Astrocyte of the spinal cord (primary cell): ENCODE measurements at regions not wholly inside any gene's neighbourhood (a gene's known extent, or its start where the extent isn't known, plus 50 kb on each side); places are given as distances from the start of the nearest gene placed in this dataset.

Experiments used
- DNase-seq: peaks from one replicate; pipeline ENCODE4 v3.0.0; 2011; ENCODE audit warnings: low read depth, low spot score
- H3K4me3 ChIP-seq: 2 replicates; pipeline ENCODE4 v1.5.1; 2011; ENCODE audit warnings: low read depth, mild to moderate bottlenecking, low read length, moderate library complexity
- in situ Hi-C: cut with HindIII; loops from 2 replicates; pipeline ENCODE4 v1.10.0; 2017; ENCODE audit warnings: low sequenced_read_pairs
- TF ChIP-seq, protein P1 (sequence below): IDR thresholded peaks from 2 replicates; pipeline ENCODE4 v1.5.1; 2012; ENCODE audit warnings: low read depth, mild to moderate bottlenecking, low read length, inconsistent platforms

DNA sequence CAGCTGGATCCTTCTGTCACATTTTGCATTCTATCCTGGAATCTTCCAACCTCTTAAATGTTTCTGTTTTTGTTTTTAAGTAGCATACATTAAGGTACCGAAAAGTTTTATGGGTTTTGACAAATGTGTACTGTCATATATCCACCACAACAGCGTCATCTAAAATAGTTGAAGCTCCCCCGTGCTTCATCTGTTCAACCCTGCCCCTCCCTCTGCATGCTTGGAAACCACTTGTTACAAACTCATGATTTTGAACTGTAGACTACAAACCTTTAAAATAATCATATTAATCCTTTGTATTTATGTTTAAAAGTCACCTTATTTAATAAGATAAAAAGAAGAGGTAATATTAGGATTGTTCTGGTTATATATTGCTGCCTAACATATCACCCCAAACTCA, 182.8 kb upstream of the SMIM30 start:
- in situ Hi-C loops, result no loop called here
- DNase-seq, result no peak
- no peak overlapping the region for H3K4me3 ChIP-seq
- TF ChIP-seq, protein P1, sequence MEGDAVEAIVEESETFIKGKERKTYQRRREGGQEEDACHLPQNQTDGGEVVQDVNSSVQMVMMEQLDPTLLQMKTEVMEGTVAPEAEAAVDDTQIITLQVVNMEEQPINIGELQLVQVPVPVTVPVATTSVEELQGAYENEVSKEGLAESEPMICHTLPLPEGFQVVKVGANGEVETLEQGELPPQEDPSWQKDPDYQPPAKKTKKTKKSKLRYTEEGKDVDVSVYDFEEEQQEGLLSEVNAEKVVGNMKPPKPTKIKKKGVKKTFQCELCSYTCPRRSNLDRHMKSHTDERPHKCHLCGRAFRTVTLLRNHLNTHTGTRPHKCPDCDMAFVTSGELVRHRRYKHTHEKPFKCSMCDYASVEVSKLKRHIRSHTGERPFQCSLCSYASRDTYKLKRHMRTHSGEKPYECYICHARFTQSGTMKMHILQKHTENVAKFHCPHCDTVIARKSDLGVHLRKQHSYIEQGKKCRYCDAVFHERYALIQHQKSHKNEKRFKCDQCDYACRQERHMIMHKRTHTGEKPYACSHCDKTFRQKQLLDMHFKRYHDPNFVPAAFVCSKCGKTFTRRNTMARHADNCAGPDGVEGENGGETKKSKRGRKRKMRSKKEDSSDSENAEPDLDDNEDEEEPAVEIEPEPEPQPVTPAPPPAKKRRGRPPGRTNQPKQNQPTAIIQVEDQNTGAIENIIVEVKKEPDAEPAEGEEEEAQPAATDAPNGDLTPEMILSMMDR, result no peak

DNA sequence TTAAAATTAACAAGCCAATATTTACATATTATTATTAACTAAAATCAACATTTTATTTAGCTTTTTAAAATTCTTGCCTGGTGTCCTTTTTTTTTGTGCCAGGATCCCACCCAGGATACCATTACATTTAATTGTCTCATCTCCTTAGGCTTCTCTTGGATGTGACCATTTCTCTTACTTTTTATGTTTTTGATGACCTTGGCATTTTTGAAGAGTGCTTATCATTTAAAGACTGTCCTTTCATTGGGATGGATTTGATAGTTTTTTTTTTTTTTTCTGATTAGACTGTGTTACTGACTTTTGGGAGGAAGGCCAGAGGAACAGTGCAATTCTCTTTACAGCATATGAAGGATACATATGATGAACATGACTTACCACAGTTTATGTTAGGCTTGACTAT, 181.4 kb upstream of the SMIM30 start:
- no peak overlapping the region for H3K4me3 ChIP-seq
- DNase-seq, result no peak
- TF ChIP-seq, protein P1, result no peak
- in situ Hi-C loops, result no loop called here

DNA sequence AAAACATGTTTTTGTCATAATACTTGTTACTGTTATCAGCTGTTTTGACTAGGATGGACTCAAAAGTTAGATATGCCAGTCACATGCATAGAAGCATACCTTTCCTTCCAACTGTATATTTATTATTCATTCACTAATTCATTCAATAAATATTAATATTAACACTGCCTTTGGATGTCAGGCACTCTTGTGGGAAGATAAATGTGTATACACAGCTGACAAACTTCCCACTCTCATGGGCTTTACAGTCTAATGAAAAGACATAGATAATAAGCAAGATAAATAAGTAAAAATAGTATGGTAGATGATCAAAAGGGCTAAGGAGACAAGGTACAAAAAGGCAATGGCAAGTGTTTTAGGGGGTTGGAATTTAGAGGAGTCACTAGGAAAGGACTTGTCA, 180.1 kb upstream of the SMIM30 start:
- no peak overlapping the region for H3K4me3 ChIP-seq
- no peak for DNase-seq
- in situ Hi-C loops, result no loop called here
- TF ChIP-seq, protein P1, result no peak

DNA sequence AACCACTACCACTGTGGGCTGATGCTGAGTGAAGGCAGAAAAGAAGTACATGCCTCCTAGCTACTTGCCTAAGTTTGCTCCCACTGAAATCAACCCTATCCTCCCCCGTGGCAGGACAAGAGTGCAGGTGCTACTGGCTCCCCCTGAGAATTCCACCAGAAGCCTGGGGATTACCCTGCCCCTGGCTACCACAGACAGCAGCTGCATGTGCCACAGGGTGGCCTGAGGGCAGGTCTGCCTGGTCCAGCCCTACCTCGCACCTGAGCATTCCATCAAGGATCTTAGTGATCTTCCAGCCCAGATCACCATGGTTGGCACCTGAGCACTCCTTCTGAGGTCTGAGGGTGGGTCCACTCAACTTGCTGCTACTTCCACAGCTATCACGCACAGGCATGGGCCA, 176.4 kb upstream of the SMIM30 start:
- in situ Hi-C loops, result no loop called here
- no peak for DNase-seq
- H3K4me3 ChIP-seq, result no peak overlapping the region
- TF ChIP-seq, protein P1, result no peak

DNA sequence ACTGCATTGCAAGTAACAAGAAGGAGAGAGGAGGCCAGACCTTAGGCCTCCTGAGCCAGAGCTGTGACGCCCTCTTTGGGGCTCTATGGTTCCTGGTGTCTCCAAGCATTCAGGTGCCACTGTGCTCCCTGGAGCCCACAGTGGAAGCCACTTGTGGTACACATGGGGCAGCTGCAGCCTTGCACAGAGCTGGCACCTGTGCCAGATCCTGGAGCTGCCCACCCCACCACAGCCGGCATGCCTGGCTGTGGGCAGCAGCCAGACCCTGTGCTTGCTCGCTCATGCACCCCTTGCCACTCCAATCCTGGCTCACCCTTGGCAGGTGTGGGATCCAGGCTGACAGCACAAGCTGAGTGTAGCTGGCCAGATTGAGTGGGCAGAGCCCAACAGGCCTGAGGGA, 173.8 kb upstream of the SMIM30 start:
- in situ Hi-C loops, result no loop called here
- H3K4me3 ChIP-seq, result no peak overlapping the region
- DNase-seq, result no peak
- TF ChIP-seq, protein P1, result no peak

DNA sequence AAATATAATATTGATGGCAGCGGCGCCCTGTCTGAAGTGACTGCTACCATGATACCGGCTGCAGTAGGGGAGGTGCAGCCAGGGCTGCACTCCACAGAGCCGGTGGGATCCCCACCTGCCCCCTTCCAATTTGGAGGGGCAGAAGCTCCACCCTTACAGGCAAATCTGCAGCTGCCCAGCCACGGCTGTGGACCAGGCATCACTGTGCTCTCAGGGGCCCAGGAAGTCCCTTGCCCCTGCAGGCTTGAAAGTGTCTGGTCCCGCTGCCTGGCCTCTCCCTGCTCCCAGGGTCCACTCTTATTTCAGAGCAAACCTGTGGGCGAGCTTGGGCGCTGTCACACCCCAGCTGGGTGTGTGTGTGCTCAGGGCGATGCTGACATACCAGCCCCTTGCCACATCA, 172.7 kb upstream of the SMIM30 start:
- DNase-seq, result no peak
- in situ Hi-C loops, result no loop called here
- TF ChIP-seq, protein P1, result no peak
- H3K4me3 ChIP-seq, result no peak overlapping the region

DNA sequence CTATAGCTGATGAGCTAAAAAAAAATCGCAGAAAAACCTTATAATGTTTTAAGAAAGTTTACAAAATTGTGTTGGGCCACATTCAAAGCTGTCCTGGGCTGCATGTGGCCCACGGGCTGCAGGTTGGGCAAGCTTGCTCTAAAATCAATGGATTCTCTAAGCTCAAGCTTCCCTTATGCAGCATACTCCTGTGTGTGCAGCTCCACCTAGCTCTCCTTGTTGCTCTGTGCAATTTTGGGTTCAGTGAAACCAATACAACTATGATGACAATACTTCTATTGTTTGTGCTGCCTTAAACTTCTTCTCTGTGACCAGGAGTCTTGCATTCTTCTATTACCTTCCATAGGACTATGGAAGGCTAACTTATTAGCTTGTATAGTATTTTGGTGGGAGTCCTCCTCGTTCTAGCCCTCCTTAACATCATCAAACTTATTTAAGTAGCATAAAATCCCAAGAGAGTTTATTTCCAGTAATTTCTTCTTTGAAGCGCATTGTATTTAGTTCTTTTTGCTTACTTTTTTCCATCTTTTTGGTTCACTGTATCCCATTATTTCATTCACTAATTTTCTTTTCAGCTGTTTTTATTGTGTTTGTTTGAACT, 170.9 kb upstream of the SMIM30 start:
- peak; percentile 44 for DNase-seq
- H3K4me3 ChIP-seq, result no peak overlapping the region
- in situ Hi-C loops, result no loop called here
- TF ChIP-seq, protein P1, result peak; percentile 61
